Gastroesophageal sphincter (tissue), 4 donors: ENCODE measurements at regions not wholly inside any gene's neighbourhood (a gene's known extent, or its start where the extent isn't known, plus 50 kb on each side); places are given as distances from the start of the nearest gene placed in this dataset.

Experiments used
- ATAC-seq: fragments of 150-250 bp; one replicate; pipeline ENCODE4 v1.9.1; 2016; ENCODE audit warnings: mild to moderate bottlenecking, moderate library complexity
- H3K27ac ChIP-seq, 4 donors: fragments of 200-600 bp; sonication (generic) in 3 of 4; 1 replicate in 3 of 4; 2 replicates in 1 of 4; pipeline ENCODE4 v1.5.1; 2016 to 2019
- H3K27me3 ChIP-seq: fragments of 200-600 bp; sonication (generic); one replicate; pipeline ENCODE4 v1.5.1; 2019
- H3K36me3 ChIP-seq, 2 donors: fragments of 200-600 bp; sonication (generic); one replicate each; pipeline ENCODE4 v1.5.1; 2019; ENCODE audit warnings: control low read depth in 1 of 2
- H3K4me1 ChIP-seq, 3 donors: fragments of 200-600 bp; sonication (generic); 1 replicate in 2 of 3; 2 replicates in 1 of 3; pipeline ENCODE4 v1.5.1; 2016 to 2019; ENCODE audit warnings: control low read depth in 2 of 3
- H3K4me3 ChIP-seq, 2 donors: fragments of 200-600 bp; sonication (generic); one replicate each; pipeline ENCODE4 v1.5.1; 2019; ENCODE audit warnings: mild to moderate bottlenecking in 1 of 2, moderate library complexity in 1 of 2
- H3K9me3 ChIP-seq, 3 donors: fragments of 200-600 bp; sonication (generic); one replicate each; pipeline ENCODE4 v1.5.1; 2017 to 2019; ENCODE audit warnings: control low read depth in 2 of 3
- CTCF ChIP-seq, 4 experiments: fragments of 200-600 bp in 2 of 4; fragments of 450-650 bp in 2 of 4; sonication (generic) in 1 of 4; IDR thresholded peaks; one replicate each; pipeline ENCODE4 v1.5.1; 2017 to 2019; ENCODE audit warnings: antibody characterized with exemption in 4 of 4, mild to moderate bottlenecking in 2 of 4, moderate library complexity in 2 of 4
- EP300 ChIP-seq: sonication (generic); formaldehyde crosslinking; IDR thresholded peaks from one replicate; pipeline ENCODE4 v1.6.1; 2017; ENCODE audit warnings: antibody characterized with exemption, mild to moderate bottlenecking
- POLR2A ChIP-seq, 2 donors: fragments of 450-650 bp; IDR thresholded peaks; one replicate each; pipeline ENCODE4 v1.6.1; 2017; ENCODE audit warnings: antibody characterized with exemption in 2 of 2, mild to moderate bottlenecking in 2 of 2, moderate library complexity in 1 of 2
- POLR2AphosphoS5 ChIP-seq: sonication (generic); formaldehyde crosslinking; IDR thresholded peaks from one replicate; pipeline ENCODE4 v1.6.1; 2017; ENCODE audit warnings: antibody characterized with exemption
- WGBS, 2 donors: methylation state at CpG; one replicate each; pipeline ENCODE4 v1.1.5; 2018; ENCODE audit warnings: low coverage in 1 of 2; 5-methylcytosine and 5-hydroxymethylcytosine counted together

GRCh38 chr3:187448674-187449073 lies 80.5 kb downstream of the RTP4 start:
- no peak overlapping the region for H3K4me3 ChIP-seq
- 79 to 89% methylated on average over 1 of the region's 1 CpG for WGBS, 2 donors
- TF ChIP-seq CTCF (IDR thresholded peaks at IDR 0.05): no peak
- TF ChIP-seq EP300: no peak
- no peak for TF ChIP-seq POLR2A (IDR thresholded peaks at IDR 0.05)
- no peak for TF ChIP-seq POLR2AphosphoS5
- no peak overlapping the region for H3K27ac ChIP-seq
- no peaks in the 10 kb centered on the region for H3K36me3 ChIP-seq
- no peaks in the 10 kb centered on the region for H3K27me3 ChIP-seq
- H3K4me1 ChIP-seq: no peaks in the 10 kb centered on the region
- ATAC-seq: no peak
- H3K9me3 ChIP-seq: no peaks in the 10 kb centered on the region

- Histone ChIP-seq H3K9me3 (no peaks in the 10 kb centered on the region), H3K4me1 (no peaks in the 10 kb centered on the region), H3K36me3 (no peaks in the 10 kb centered on the region), H3K4me3 (no peak overlapping the region), H3K27me3 (no peaks in the 10 kb centered on the region), H3K27ac (no peak overlapping the region)
- TF ChIP-seq CTCF (IDR thresholded peaks at IDR 0.05) (no peak), EP300 (no peak), POLR2AphosphoS5 (no peak), POLR2A (IDR thresholded peaks at IDR 0.05) (no peak)
- WGBS, 2 donors: 85 to 90% methylated on average over 2 to 3 of the region's 3 CpGs
- ATAC-seq: no peak
These were observed 79.6 kb downstream of the RTP4 start for GRCh38 chr3:187447737-187448136.

- H3K4me1 ChIP-seq: no peaks in the 10 kb centered on the region
- no peaks in the 10 kb centered on the region for H3K27me3 ChIP-seq
- H3K4me3 ChIP-seq: no peak overlapping the region
- no peaks in the 10 kb centered on the region for H3K9me3 ChIP-seq
- no peaks in the 10 kb centered on the region for H3K36me3 ChIP-seq
- 33 to 58% methylated on average over 2 of the region's 2 CpGs for WGBS, 2 donors
- ATAC-seq: no peak
- H3K27ac ChIP-seq: no peak overlapping the region
- no peak for TF ChIP-seq CTCF (IDR thresholded peaks at IDR 0.05)
These were observed 77.2 kb downstream of the RTP4 start for GRCh38 chr3:187445356-187445755.

- H3K9me3 ChIP-seq: no peaks in the 10 kb centered on the region
- H3K36me3 ChIP-seq: no peaks in the 10 kb centered on the region
- no peak for TF ChIP-seq POLR2A (IDR thresholded peaks at IDR 0.05)
- TF ChIP-seq POLR2AphosphoS5: no peak
- no peak for TF ChIP-seq CTCF (IDR thresholded peaks at IDR 0.05)
- TF ChIP-seq EP300: no peak
- no peak overlapping the region for H3K27ac ChIP-seq
- no peak overlapping the region for H3K4me3 ChIP-seq
- peaks cover 6% of the 10 kb centered on the region for H3K27me3 ChIP-seq
- WGBS, 2 donors: 41 to 58% methylated on average over 2 of the region's 2 CpGs
- no peak for ATAC-seq
- H3K4me1 ChIP-seq: no peaks in the 10 kb centered on the region
These were observed 66.3 kb downstream of the RTP4 start for GRCh38 chr3:187434524-187434923.

- H3K4me1 ChIP-seq: no peaks in the 10 kb centered on the region
- H3K27me3 ChIP-seq: peaks cover 6% of the 10 kb centered on the region
- 40% methylated on average over 5 of the region's 5 CpGs; no CpG with 5 or more reads in 1 of the 2 donors for WGBS, 2 donors
- H3K36me3 ChIP-seq: no peaks in the 10 kb centered on the region
- H3K9me3 ChIP-seq: no peaks in the 10 kb centered on the region
- no peak overlapping the region for H3K4me3 ChIP-seq
- no peak overlapping the region for H3K27ac ChIP-seq
- no peak for ATAC-seq
- TF ChIP-seq POLR2A (IDR thresholded peaks at IDR 0.05): no peak
- no peak for TF ChIP-seq POLR2AphosphoS5
- TF ChIP-seq CTCF (IDR thresholded peaks at IDR 0.05): no peak
- no peak for TF ChIP-seq EP300
These were observed 62.4 kb downstream of the RTP4 start for GRCh38 chr3:187430576-187430975.
